ENCODE measurements at regions not wholly inside any gene's neighbourhood (a gene's known extent, or its start where the extent isn't known, plus 50 kb on each side); places are given as distances from the start of the nearest gene placed in this dataset.

- Histone ChIP-seq H3K27ac (no peak overlapping the region), H3K36me3 (no peaks in the 10 kb centered on the region), H3K9me3 (no peaks in the 10 kb centered on the region), H3K4me3 (no peak overlapping the region), H3K4me1 (no peaks in the 10 kb centered on the region), H3K27me3 (no peaks in the 10 kb centered on the region)
- DNase-seq (no peak), ATAC-seq (no peak)
- in situ Hi-C loops (cut with MboI; ENCODE audit: low sequenced_read_pairs in 4 of 4) (loop anchor here in 2 of 4 donors (10.0 kb wide), 3 partner anchors 280 to 320 kb away; no protein-coding TSS in a partner anchor), intact Hi-C loops (cut with DNase I; ENCODE audit: low total_unique reads) (loop anchor here (10.0 kb wide), 1 partner anchor 80 kb away; no protein-coding TSS in a partner anchor)
- TF ChIP-seq CTCF (IDR thresholded peaks at IDR 0.05 in 4 of 5, conservative IDR thresholded peaks at IDR 0.05 in 1 of 5) (no peak), POLR2A (IDR thresholded peaks at IDR 0.05) (no peak)
These were observed 346.5 kb upstream of the NPVF start for GRCh38 chr7:25574828-25575227.

- no peaks in the 10 kb centered on the region for H3K4me1 ChIP-seq
- no peak overlapping the region for H3K27ac ChIP-seq
- no peaks in the 10 kb centered on the region for H3K9me3 ChIP-seq
- in situ Hi-C loops (cut with MboI; ENCODE audit: low sequenced_read_pairs in 4 of 4) (loop anchor here in 2 of 4 donors (10.0 kb wide), 3 partner anchors 279 to 321 kb away; no protein-coding TSS in a partner anchor), intact Hi-C loops (cut with DNase I; ENCODE audit: low total_unique reads) (loop anchor here (10.0 kb wide), 1 partner anchor 79 kb away; no protein-coding TSS in a partner anchor)
- ATAC-seq (no peak), DNase-seq (no peak)
- no peaks in the 10 kb centered on the region for H3K36me3 ChIP-seq
- H3K27me3 ChIP-seq: no peaks in the 10 kb centered on the region
- no peak overlapping the region for H3K4me3 ChIP-seq
- TF ChIP-seq CTCF (IDR thresholded peaks at IDR 0.05 in 4 of 5, conservative IDR thresholded peaks at IDR 0.05 in 1 of 5): no peak
- TF ChIP-seq POLR2A (IDR thresholded peaks at IDR 0.05): no peak
These were observed 347.3 kb upstream of the NPVF start for GRCh38 chr7:25575634-25576033.

- ATAC-seq: no peak
- in situ Hi-C loops (cut with MboI; ENCODE audit: low sequenced_read_pairs in 4 of 4) (loop anchor here in 2 of 4 donors (10.0 kb wide), 3 partner anchors 276 to 324 kb away; no protein-coding TSS in a partner anchor), intact Hi-C loops (cut with DNase I; ENCODE audit: low total_unique reads) (loop anchor here (10.0 kb wide), 1 partner anchor 76 kb away; no protein-coding TSS in a partner anchor)
- no peaks in the 10 kb centered on the region for H3K27me3 ChIP-seq
- TF ChIP-seq POLR2A (IDR thresholded peaks at IDR 0.05): no peak
- no peak for TF ChIP-seq CTCF (IDR thresholded peaks at IDR 0.05 in 4 of 5, conservative IDR thresholded peaks at IDR 0.05 in 1 of 5)
- DNase-seq: no peak
- H3K4me1 ChIP-seq: no peaks in the 10 kb centered on the region
- H3K36me3 ChIP-seq: no peaks in the 10 kb centered on the region
- H3K9me3 ChIP-seq: no peaks in the 10 kb centered on the region
- H3K27ac ChIP-seq: no peak overlapping the region
- no peak overlapping the region for H3K4me3 ChIP-seq
These were observed 350.9 kb upstream of the NPVF start for GRCh38 chr7:25578991-25579777.

- no peak for DNase-seq
These were observed 351.4 kb upstream of the NPVF start for GRCh38 chr7:25579778-25580075.

More at GRCh38 chr7:25579778-25580075, 351.4 kb upstream of the NPVF start:
- Histone ChIP-seq H3K27ac (no peak overlapping the region), H3K36me3 (no peaks in the 10 kb centered on the region), H3K4me1 (no peaks in the 10 kb centered on the region), H3K4me3 (no peak overlapping the region), H3K9me3 (no peaks in the 10 kb centered on the region), H3K27me3 (no peaks in the 10 kb centered on the region)
- in situ Hi-C loops (cut with MboI; ENCODE audit: low sequenced_read_pairs in 4 of 4): loop anchor here in 2 of 4 donors (10.0 kb wide), 3 partner anchors 275 to 325 kb away; no protein-coding TSS in a partner anchor
- no peak for ATAC-seq
- intact Hi-C loops (cut with DNase I; ENCODE audit: low total_unique reads): loop anchor here (10.0 kb wide), 1 partner anchor 75 kb away; no protein-coding TSS in a partner anchor
- no peak for TF ChIP-seq CTCF (IDR thresholded peaks at IDR 0.05 in 4 of 5, conservative IDR thresholded peaks at IDR 0.05 in 1 of 5)

Measured in gastrocnemius medialis (tissue), 4 donors.